GM18508 (cell line): ENCODE measurements at regions not wholly inside any gene's neighbourhood (a gene's known extent, or its start where the extent isn't known, plus 50 kb on each side); places are given as distances from the start of the nearest gene placed in this dataset.
"Not testable (repeated sequence)": the region's sequence is repeated elsewhere in the genome, so short reads cannot be mapped to it uniquely, and the experiment has no call there.

Experiments
- ATAC-seq: cut with Tn5 transposase; IDR thresholded peaks from one replicate; pipeline ENCODE4 v1.9.1; 2021; ENCODE audit warnings: moderate number of reproducible peaks; ENCODE audit not compliant: insufficient read depth, unreplicated experiment

DNA sequence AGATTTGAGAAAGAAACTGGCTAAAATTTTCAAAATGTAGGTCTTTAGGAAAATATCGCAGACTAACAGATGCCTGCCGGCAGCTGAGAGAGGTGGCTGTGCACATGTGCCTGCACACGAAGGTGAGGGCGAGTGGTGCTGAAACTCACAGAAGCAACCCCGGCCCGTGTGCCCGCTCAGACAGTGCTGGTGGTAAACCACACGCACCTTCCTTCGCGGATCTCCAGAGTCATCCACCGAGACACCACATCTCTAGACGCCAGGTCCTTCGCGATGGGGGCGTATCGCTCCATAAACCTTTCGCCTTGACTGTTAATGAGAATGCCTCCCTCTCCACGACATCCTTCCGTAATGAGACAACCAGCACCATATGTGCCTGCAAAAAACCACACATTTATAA, 68.5 kb upstream of the TNK2 start:
- ATAC-seq: not testable (repeated sequence)

DNA sequence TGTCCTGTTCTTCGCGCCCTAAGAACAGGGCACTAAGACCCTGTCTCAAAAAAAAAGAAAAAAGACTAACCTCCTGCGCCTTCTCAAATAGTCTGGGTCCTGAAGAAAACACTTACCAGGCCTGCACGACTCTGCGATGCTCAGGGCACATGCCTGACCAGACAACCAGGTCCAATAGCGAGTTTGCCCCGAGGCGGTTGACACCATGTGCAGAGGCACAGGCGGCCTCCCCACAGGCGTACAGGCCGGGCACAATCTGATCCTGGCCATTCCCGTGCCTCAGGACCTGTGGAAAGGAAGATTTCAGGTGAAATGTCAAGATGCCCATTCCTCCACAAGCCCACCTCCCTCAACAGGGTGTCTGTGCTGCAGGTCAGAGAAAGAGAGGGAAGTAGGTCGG, 65.9 kb upstream of the TNK2 start:
- ATAC-seq: not testable (repeated sequence)

DNA sequence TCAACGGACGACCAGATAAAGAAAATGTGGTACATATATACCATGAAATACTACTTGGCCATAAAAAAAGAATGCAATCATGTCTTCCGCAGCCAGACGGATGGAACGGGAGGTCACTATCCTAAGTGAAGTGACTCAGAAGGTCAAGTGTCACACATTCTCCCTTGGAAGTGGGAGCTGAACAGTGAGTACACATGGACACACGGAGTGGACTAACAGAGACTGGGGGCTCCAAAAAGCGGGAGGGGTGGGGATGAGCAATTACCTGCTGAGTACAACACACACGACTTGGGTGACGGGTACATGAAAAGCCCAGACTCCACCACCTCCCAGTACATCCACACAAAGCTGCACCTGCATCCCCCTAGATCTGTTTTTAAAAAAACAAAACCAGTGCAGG, 62.5 kb upstream of the TNK2 start:
- not testable (repeated sequence) for ATAC-seq

DNA sequence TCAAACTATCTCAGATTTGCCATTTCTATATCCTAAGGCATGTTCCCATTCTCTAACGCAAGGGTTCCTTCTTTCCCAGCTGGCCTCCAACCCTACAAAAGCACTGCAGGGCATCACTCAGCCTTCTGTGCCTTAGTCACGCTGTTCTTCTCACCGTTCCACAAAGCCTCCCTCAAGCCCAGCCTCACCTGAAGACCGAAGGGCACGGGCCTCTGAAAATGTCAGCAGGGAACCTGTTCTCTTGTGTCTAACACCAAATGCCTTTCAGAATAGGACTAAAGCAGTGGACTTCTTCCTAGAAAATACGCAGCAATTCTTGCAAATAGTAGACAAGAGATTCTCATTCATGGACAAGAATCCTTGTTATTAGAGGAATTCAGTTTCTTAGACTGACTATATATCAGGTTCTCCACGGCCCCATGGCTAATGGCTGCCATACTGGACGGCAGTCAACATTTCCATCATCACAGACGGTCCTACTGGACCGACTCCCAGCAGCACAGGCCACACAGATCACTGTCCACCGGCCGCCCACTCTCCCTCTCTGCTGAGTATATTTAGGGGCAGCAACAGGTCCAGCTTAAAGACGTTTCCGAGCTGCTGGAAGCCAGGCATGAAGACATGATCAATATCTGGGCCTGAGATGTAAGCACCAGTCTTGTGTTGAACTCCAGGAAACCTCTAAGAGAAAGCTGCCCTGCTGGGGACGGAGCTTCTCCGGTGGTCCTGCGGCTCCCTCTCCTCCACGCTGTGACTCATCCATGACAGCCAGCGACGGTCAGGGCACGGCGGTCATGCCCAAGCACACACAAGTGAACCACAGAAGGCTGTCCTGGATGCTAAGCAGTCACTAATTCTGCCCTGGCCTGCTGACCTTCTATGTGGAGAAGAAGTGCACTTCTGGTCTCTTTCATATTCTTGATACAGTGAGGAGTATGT, 61.8 kb upstream of the TNK2 start:
- not testable (repeated sequence) for ATAC-seq

DNA sequence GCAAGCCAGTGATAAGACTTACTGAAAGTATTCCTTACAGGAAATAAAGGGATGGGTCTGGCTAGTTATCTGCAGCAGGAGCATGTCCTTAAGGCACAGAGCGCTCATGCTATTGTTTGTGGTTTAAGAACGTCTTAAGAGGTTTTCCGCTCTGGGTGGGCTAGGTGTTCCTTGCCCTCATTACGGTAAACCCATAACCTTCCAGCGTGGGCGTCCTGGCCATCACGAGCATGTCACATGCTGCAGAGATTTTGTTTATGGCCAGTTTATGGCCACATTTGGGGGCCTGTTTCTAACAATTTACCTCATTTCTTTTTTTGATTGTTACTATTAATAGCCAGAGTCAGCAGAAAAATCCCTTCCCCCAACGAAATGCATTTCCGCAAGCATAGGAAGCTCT, 61.0 kb upstream of the TNK2 start:
- not testable (repeated sequence) for ATAC-seq

DNA sequence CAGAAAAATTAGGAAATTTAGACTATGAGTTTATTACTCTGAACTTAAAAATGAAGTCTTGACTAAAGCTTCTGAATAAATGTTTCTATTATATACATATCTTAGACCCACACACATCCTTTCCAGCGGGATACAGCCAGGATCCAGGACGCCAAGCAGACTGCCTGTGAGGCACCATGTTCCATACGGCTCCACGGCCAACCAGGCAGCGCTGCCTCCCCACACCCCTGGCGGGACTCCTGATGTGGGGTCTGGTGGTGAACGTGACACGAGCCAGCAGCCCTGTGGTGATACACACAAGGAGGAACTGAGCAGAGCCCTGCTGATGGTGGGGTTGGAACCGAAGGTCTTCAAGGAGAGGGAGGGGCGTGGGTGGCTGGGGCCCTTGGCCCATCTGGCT, 59.8 kb upstream of the TNK2 start:
- not testable (repeated sequence) for ATAC-seq

DNA sequence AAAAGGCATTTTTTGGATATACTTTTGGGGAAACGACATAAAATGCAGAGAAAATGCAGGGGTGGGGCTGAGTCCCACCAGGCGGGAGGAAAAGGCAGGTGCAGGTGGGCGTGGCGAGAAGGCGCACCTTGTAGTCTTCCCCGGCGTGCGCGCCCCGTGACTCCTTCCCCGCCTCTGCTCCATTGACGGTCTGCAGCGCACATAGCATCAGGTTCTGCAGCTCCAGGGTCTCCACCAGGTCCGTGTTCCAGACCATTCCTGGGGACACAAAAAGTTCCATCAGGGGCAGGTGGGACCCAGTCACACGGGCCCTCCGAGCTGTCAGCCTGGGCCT, 59.0 kb upstream of the TNK2 start:
- not testable (repeated sequence) for ATAC-seq

DNA sequence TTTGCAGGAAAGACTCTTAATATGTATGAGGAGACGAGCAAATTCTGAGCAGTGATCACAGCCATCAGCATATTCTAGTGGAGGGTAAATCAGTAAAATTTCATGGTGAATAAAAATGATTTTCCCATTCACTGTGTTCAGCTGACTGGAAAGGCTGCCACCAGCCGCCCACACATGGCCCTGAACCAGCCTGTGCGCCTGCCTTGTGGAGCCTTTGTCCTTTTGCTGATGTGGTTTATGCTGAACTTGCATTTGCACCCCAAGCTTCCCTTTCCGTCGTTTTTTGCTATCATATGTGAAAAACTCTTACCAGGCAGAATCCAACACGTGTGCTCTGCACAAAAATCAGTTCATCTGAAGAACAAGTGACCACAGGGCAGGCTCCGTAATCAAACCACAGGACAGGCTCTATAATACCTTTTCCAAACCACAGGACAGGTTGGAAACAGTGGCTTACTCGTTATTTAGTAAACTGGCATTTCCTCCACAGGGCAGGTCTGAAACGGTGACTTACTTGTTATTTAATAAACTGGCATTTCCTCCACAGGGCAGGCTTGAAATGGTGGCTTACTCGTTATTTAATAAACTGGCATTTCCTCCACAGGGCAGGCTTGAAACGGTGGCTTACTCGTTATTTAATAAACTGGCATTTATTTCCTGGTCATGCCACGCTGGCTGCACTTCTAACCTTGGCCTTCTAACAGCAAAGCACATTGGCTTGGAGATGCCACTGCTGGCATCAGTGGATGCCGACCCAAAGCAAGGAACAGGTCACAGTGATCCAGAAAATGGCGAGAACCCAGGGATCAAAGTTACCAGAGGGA, 58.4 kb upstream of the TNK2 start:
- not testable (repeated sequence) for ATAC-seq

DNA sequence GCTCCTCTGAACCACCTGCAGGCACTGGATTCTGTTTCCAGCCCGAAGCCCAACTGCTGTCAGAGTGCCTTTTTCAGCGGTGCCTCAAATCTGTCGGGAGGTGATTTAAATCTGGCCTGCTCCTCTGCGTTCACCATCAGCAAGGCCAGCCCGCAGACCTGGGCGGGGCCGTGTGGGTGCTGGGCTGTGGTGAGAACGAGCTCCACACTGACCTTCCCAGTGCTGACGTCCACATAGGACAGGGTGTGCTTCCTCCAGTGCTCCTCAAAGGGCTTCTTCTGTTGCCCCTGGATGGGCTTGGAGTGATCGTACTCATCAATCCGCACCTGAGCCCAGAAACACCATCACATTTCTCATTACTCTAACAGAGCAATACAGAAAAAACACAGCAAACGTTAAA, 56.9 kb upstream of the TNK2 start:
- ATAC-seq: not testable (repeated sequence)

DNA sequence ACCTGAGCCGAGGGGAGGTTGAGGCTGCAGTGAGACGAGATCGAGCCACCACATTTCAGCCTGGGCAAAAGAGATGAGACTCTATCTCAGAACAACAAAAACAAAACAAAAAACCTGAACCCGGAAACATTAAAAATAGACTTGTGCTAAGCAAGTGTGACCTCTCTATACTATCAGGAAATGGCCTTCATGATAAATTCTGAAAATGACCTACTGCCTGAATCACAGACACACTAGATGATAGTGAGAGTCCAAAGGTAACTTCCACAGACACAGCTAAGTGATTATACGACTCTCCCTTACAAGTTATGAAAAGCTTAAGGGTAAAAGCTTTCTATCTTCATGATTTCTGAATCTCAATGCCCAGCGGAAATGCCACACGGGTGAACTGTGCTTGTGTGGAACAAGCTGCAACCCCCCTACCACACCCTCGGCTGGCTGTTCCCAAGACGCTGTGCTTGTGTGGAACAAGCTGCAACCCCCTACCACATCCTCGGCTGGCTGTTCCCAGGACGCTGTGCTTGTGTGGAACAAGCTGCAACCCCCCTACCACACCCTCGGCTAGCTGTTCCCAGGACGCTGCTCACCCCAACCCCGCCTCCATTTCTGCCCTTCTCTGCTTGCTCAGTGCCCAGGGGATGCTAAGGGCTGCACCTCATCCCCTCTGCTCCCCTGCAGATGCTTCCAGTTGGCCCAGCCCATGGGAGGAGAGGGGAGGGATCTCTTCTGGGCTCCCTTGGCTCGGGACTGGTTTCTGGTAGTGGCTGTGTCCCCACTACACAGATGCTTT, 56.2 kb upstream of the TNK2 start:
- not testable (repeated sequence) for ATAC-seq

DNA sequence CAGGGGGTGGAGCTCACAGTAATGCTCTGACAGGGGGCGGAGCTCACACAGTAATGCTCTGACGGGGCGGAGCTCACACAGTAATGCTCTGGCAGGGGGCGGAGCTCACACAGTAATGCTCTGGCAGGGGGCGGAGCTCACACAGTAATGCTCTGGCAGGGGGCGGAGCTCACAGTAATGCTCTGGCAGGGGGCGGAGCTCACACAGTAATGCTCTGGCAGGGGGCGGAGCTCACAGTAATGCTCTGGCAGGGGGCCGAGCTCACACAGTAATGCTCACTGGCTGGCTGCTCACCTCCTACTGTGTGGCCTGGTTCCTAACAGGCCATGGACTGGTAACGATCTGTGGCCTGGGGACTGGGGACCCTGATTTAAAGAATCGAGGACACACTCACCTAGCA, 53.9 kb upstream of the TNK2 start:
- not testable (repeated sequence) for ATAC-seq

DNA sequence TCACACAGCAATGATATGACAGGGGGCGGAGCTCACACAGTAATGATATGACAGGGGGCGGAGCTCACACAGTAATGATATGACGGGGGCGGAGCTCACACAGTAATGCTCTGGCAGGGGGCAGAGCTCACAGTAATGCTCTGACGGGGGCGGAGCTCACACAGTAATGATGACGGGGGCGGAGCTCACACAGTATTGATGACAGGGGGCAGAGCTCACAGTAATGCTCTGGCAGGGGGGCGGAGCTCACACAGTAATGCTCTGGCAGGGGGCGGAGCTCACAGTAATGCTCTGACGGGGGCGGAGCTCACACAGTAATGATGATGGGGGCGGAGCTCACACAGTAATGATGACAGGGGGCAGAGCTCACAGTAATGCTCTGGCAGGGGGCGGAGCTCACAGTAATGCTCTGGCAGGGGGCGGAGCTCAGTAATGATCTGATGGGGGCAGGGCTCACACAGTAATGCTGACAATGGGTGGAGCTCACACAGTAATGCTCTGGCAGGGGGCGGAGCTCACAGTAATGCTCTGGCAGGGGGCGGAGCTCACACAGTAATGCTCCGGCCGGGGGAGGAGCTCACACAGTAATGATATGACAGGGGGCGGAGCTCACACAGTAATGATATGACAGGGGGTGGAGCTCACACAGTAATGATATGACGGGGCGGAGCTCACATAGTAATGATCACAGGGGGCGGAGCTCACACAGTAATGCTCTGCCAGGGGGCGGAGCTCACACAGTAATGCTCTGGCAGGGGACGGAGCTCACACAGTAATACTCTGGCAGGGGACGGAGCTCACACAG, 52.8 kb upstream of the TNK2 start:
- ATAC-seq: not testable (repeated sequence)

DNA sequence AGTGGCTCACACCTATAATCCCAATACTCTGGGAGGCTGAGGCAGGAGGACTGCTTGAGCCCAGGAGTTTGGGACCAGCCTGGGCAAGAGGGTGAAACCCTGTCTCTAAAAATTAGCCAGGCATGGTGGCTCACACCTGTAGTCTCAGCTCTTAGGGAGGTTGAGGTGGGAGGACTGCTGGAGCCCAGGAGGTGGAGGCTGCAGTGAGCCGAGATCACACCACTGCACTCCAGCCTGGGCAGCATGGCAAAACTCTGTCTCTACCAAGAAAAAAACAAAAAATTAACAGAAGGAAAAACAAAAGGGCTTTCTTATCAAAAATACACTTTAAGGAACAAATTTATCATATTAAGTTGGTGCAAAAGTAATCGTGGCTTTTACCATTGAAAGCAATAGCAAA, 51.8 kb upstream of the TNK2 start:
- not testable (repeated sequence) for ATAC-seq

DNA sequence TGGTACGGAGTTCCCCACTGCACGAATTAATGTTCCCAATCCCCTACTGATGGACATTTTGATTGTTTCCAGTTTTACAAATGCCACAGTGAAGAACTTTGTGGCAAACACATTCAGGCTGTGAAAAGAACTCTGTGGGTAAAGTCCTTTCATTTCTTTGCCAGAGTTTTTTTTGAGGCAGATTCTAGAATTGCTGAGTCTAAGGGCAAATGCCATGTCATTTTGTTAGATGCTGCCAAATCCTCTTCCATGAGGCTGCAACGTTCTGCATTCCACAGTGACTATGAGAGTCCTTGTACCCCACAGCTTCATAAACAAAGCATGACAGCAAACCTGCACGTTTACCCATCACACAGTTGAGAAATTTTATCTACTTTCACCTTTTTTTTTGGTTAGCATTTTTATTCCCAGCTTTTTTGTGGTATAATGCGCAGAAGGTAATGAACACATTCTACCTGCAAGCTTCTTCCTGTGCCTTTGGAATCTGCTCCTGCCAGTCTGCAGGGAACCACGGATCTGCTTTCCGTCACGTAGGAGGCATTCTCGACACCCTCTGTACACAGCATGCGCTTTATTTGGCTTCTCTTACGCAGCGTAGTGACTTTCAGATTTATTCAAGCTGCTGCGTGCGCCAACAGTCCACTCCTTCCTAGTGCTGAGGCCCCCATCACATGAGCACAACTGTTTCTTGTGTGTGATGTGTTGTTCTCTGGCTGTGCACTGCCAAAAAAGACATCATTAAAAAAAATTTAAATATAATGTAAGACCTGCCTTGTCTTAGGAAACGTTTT, 51.2 kb upstream of the TNK2 start:
- not testable (repeated sequence) for ATAC-seq

DNA sequence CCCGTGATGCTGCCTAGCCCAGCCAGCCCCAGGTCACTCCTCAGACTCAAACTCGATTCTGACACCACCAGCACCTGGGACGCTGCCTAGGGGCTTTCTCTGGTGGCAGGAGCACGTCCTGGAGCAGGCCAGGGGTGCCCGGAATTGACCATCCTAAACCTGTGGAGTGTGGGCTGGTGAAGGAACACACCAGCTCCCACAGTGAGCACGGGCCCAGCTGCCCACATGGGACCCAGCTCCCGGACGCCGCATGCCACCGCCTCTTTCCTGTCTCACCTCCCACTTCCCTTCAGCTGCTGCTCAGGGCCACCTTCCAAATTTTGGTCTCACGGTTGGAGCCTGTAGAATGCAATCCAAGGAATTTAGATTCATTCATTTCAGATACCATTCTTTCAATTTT, 50.4 kb upstream of the TNK2 start:
- ATAC-seq: not testable (repeated sequence)
